K562 (cell line): ENCODE measurements at regions not wholly inside any gene's neighbourhood (a gene's known extent, or its start where the extent isn't known, plus 50 kb on each side); places are given as distances from the start of the nearest gene placed in this dataset.

Experiments used
- ATAC-seq: fragments of 200-7000 bp; cut with Tn5 transposase; 3 replicates; pipeline ENCODE4 v1.9.1; 2020; ENCODE audit warnings: moderate library complexity
- BruUV-seq: library from RNA; stranded (reverse); fragments of 400-500 nt; replicated peaks from 2 replicates; lab custom pipeline; 2021; lab: Mats Ljungman, UMichigan
- CTCF ChIA-PET: fragments of 300-600 bp; formaldehyde crosslinking; extraction: SDS; loops from one replicate; lab custom pipeline; 2021; ENCODE audit warnings: low intra/inter-chr PET ratio; lab: Yijun Ruan, JAX
- POLR2A ChIA-PET: fragments of 300-600, 350-650 bp; sonication (Branson Sonifier 250); formaldehyde crosslinking; extraction: SDS; loops from one replicate; lab custom pipeline; 2021; ENCODE audit warnings: antibody characterized with exemption, inconsistent platforms; lab: Yijun Ruan, JAX
- DNase-seq, 4 experiments: peaks; one replicate each; pipeline versions ENCODE4 v3.0.0 to v3.0.0-alpha.2; 2011 to 2018; ENCODE audit warnings: low spot score in 3 of 4, mixed read lengths in 3 of 4; ENCODE audit errors: extremely low read depth in 1 of 4
- FAIRE-seq: peaks from 2 replicates; lab custom pipeline; 2011; peaks lifted over from hg19 to GRCh38; lab: Jason Lieb, UNC
- H2AFZ ChIP-seq: 2 replicates; pipeline ENCODE4 v1.6.0; 2011; ENCODE audit warnings: low read depth, low read length, control low read depth, inconsistent platforms
- H3K27ac ChIP-seq: fragments of 200-600 bp; 3 replicates; pipeline ENCODE4 v1.8.0; 2011; ENCODE audit warnings: low read depth, mild to moderate bottlenecking, control low read depth, inconsistent platforms, low read length, moderate library complexity, mixed read lengths; ENCODE audit errors: extremely low read depth
- H3K27me3 ChIP-seq, 2 experiments: fragments of 300-600 bp in 1 of 2; 2 replicates in 1 of 2; 3 replicates in 1 of 2; pipeline versions ENCODE4 v1.6.0 to v1.8.0; 2011; ENCODE audit warnings: inconsistent platforms in 2 of 2, low read length in 2 of 2, mild to moderate bottlenecking in 1 of 2, mixed read lengths in 1 of 2, moderate library complexity in 1 of 2; ENCODE audit not compliant: control insufficient read depth in 2 of 2, insufficient read depth in 2 of 2
- H3K36me3 ChIP-seq: fragments of 300-600 bp; 3 replicates; pipeline ENCODE4 v1.8.0; 2011; ENCODE audit warnings: mild to moderate bottlenecking, low read length, inconsistent platforms; ENCODE audit not compliant: control insufficient read depth, insufficient read depth
- H3K4me1 ChIP-seq, 2 experiments: fragments of 200-600 bp in 1 of 2; replicated peaks in 1 of 2; 2 replicates in 1 of 2; 3 replicates in 1 of 2; pipeline versions ENCODE4 v1.5.1 to v1.8.0; 2011; ENCODE audit warnings: inconsistent platforms in 2 of 2, low read length in 2 of 2, mild to moderate bottlenecking in 1 of 2, mixed read lengths in 1 of 2, moderate library complexity in 1 of 2; ENCODE audit not compliant: control insufficient read depth in 2 of 2, insufficient read depth in 2 of 2
- H3K4me2 ChIP-seq: 2 replicates; pipeline ENCODE4 v1.6.1; 2011; ENCODE audit warnings: low read length, control low read depth, inconsistent platforms, mixed read lengths; ENCODE audit not compliant: insufficient read depth
- H3K4me3 ChIP-seq: fragments of 200-600 bp; sonication (generic), shearing (Covaris generic); 2 replicates; pipeline ENCODE4 v1.5.1; 2016; ENCODE audit warnings: control low read depth, inconsistent platforms
- H3K79me2 ChIP-seq: fragments of 200-600 bp; 3 replicates; pipeline ENCODE4 v1.8.0; 2011; ENCODE audit warnings: low read length, inconsistent platforms; ENCODE audit not compliant: control insufficient read depth, insufficient read depth
- H3K9ac ChIP-seq, 2 experiments: 2 replicates each; pipeline versions ENCODE4 v1.6.0 to v1.6.1; 2011; ENCODE audit warnings: low read depth in 2 of 2, low read length in 2 of 2, control low read depth in 1 of 2, inconsistent platforms in 1 of 2, mild to moderate bottlenecking in 1 of 2, mixed read lengths in 1 of 2; ENCODE audit not compliant: insufficient read depth in 1 of 2
- H3K9me1 ChIP-seq: one replicate; pipeline ENCODE4 v1.6.0; 2011; ENCODE audit warnings: inconsistent platforms, mild to moderate bottlenecking, low read length, moderate library complexity; ENCODE audit not compliant: control insufficient read depth, insufficient read depth
- H3K9me3 ChIP-seq: replicated peaks from 2 replicates; pipeline ENCODE4 v1.5.1; 2011; ENCODE audit warnings: low read depth, low read length, inconsistent platforms; ENCODE audit not compliant: control insufficient read depth, insufficient read depth
- H4K20me1 ChIP-seq: replicated peaks from 2 replicates; pipeline ENCODE4 v1.6.1; 2011; ENCODE audit warnings: low read length, inconsistent platforms, mixed read lengths; ENCODE audit not compliant: control insufficient read depth, insufficient read depth
- ARHGAP35 ChIP-seq: fragments of 450-650 bp; IDR thresholded peaks from 2 replicates; pipeline ENCODE4 v1.6.1; 2018; ENCODE audit not compliant: partially characterized antibody
- CGGBP1 ChIP-seq: fragments of 250-450 bp; sonication (Bioruptor Pico); IDR thresholded peaks from 2 replicates; pipeline ENCODE4 v1.9.0; 2021; ENCODE audit warnings: mild to moderate bottlenecking
- ESRRA ChIP-seq: fragments of 450-650 bp; IDR thresholded peaks from 2 replicates; pipeline ENCODE4 v1.6.1; 2014; ENCODE audit warnings: low read depth, mild to moderate bottlenecking, moderate library complexity, borderline replicate concordance
- ETV6 ChIP-seq, 3 experiments: fragments of 150-350 bp in 1 of 3; sonication (generic) in 1 of 3; formaldehyde crosslinking in 1 of 3; IDR thresholded peaks; 2 replicates each; pipeline versions ENCODE4 v1.6.1 to v1.8.0; 2014 to 2022; ENCODE audit warnings: borderline replicate concordance in 2 of 3, low read depth in 2 of 3, antibody characterized with exemption in 1 of 3, low read length in 1 of 3, mild to moderate bottlenecking in 1 of 3, missing genetic modification reagents in 1 of 3
- TAL1 ChIP-seq: fragments of 450-650 bp; IDR thresholded peaks from 2 replicates; pipeline ENCODE4 v1.6.1; 2016; ENCODE audit warnings: mild to moderate bottlenecking
- WHSC1 ChIP-seq: IDR thresholded peaks from one replicate; pipeline ENCODE4 v1.6.1; 2012; ENCODE audit warnings: low read length, control low read depth, inconsistent platforms
- ZBED1 ChIP-seq: IDR thresholded peaks from 2 replicates; pipeline ENCODE4 v1.6.1; 2014
- WGBS: fragments of 100-300 bp; shearing (Covaris generic); methylation state at CpG from one replicate; pipeline ENCODE4 v1.1.6; 2016; ENCODE audit warnings: low coverage, mixed read lengths; ENCODE audit not compliant: insufficient coverage; ENCODE audit errors: missing lambda C conversion rate; 5-methylcytosine and 5-hydroxymethylcytosine counted together
- in situ Hi-C: fragments of 300-500 bp; cut with MboI; formaldehyde crosslinking; loops from 4 replicates; pipeline ENCODE4 v1.15.0; 2018; ENCODE audit warnings: inconsistent platforms, mixed read lengths
- intact Hi-C: fragments of 100-400 bp; cut with micrococcal nuclease; formaldehyde crosslinking; loops from 2 replicates; pipeline ENCODE4 v1.14.2; 2022
- TF ChIP-seq, protein P1 (sequence below): IDR thresholded peaks from 2 replicates; pipeline ENCODE4 v1.6.1; 2014; ENCODE audit warnings: antibody characterized with exemption

GRCh38 chr16:85541619-85541979 is 71.5 kb upstream of the GSE1 start:
- FAIRE-seq: no peak
- Histone ChIP-seq H3K9me1 (no peaks in the 10 kb centered on the region), H2AFZ (no peak overlapping the region), H3K4me3 (no peak overlapping the region), H3K79me2 (peaks cover 66% of the 10 kb centered on the region), H3K27ac (peak overlapping the region; percentile 27; the same call in 2 of the 3 replicates), H3K4me1 (peaks cover 49 to 76% of the 10 kb centered on the region in 2 experiments), H3K27me3 (no peaks in the 10 kb centered on the region; a peak in 1 of 5 replicates), H3K9me3 (peaks cover 8% of the 10 kb centered on the region), H3K9ac (peak overlapping the region; percentile 6 to 79; a peak in 3 of 4 replicates), H3K4me2 (peak overlapping the region; percentile 9; the same call in 1 of the 2 replicates), H4K20me1 (no peaks in the 10 kb centered on the region), H3K36me3 (peaks cover 15% of the 10 kb centered on the region; the same call in 2 of the 3 replicates)
- TF ChIP-seq CGGBP1 (CRISPR knock-in tag): no peak
- no peak for TF ChIP-seq TAL1
- no peak for TF ChIP-seq ZBED1
- TF ChIP-seq WHSC1: peak; percentile 55
- TF ChIP-seq, protein P1, sequence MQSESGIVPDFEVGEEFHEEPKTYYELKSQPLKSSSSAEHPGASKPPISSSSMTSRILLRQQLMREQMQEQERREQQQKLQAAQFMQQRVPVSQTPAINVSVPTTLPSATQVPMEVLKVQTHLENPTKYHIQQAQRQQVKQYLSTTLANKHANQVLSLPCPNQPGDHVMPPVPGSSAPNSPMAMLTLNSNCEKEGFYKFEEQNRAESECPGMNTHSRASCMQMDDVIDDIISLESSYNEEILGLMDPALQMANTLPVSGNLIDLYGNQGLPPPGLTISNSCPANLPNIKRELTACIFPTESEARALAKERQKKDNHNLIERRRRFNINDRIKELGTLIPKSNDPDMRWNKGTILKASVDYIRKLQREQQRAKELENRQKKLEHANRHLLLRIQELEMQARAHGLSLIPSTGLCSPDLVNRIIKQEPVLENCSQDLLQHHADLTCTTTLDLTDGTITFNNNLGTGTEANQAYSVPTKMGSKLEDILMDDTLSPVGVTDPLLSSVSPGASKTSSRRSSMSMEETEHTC: no peak
- TF ChIP-seq ETV6 (IDR thresholded peaks at IDR 0.05; ENCODE audit: borderline replicate concordance in 1 of 2, low read depth in 2 of 2, low read length in 1 of 2): no peak
- TF ChIP-seq ETV6 (CRISPR knock-in tag; IDR thresholded peaks at IDR 0.05; ENCODE audit: borderline replicate concordance): no peak
- no peak for TF ChIP-seq ARHGAP35
- TF ChIP-seq ESRRA: peak; percentile 96
- ATAC-seq: no peak
- CTCF ChIA-PET: no interaction called here
- WGBS: 79% methylated on average over 7 of the region's 7 CpGs
- DNase-seq: no peak
- in situ Hi-C loops (no loop called here), intact Hi-C loops (no loop called here)
- BruUV-seq: no TSS peak
- POLR2A ChIA-PET: interaction anchor here (0.9 to 7.2 kb wide), 6 partner anchors 9 to 160 kb away, joined by 3 to 122 read pairs (median 6); no protein-coding TSS in a partner anchor
